Peyer's patch (tissue), 4 donors: ENCODE measurements at regions not wholly inside any gene's neighbourhood (a gene's known extent, or its start where the extent isn't known, plus 50 kb on each side); places are given as distances from the start of the nearest gene placed in this dataset.

Source experiments
- DNase-seq, 3 donors: peaks; one replicate each; pipeline ENCODE4 v3.0.0-alpha.2; 2017 to 2019
- H3K27ac ChIP-seq, 4 donors: fragments of 200-600 bp; sonication (generic); one replicate each; pipeline ENCODE4 v1.5.1; 2016 to 2019
- H3K27me3 ChIP-seq, 2 donors: fragments of 200-600 bp; sonication (generic); one replicate each; pipeline ENCODE4 v1.5.1; 2019
- H3K36me3 ChIP-seq, 3 donors: fragments of 200-600 bp; sonication (generic); one replicate each; pipeline ENCODE4 v1.5.1; 2016 to 2019
- H3K4me1 ChIP-seq, 4 donors: fragments of 200-600 bp; sonication (generic); one replicate each; pipeline ENCODE4 v1.5.1; 2016 to 2019
- H3K4me3 ChIP-seq, 4 donors: fragments of 200-600 bp; sonication (generic); 1 replicate in 3 of 4; 2 replicates in 1 of 4; pipeline ENCODE4 v1.5.1; 2016 to 2019; ENCODE audit warnings: mild to moderate bottlenecking in 1 of 4
- H3K9me3 ChIP-seq, 4 donors: fragments of 200-600 bp; sonication (generic); one replicate each; pipeline ENCODE4 v1.5.1; 2016 to 2019; ENCODE audit warnings: mild to moderate bottlenecking in 1 of 4
- CTCF ChIP-seq, 6 experiments: fragments of 450-650 bp in 4 of 6; fragments of 200-600 bp in 2 of 6; sonication (generic) in 1 of 6; IDR thresholded peaks; one replicate each; pipeline ENCODE4 v1.5.1; 2017 to 2019; ENCODE audit warnings: antibody characterized with exemption in 6 of 6, mild to moderate bottlenecking in 3 of 6, moderate library complexity in 1 of 6
- POLR2A ChIP-seq, 2 donors: fragments of 450-650 bp; IDR thresholded peaks; one replicate each; pipeline ENCODE4 v1.5.1; 2017; ENCODE audit warnings: antibody characterized with exemption in 2 of 2, mild to moderate bottlenecking in 2 of 2, moderate library complexity in 2 of 2

- H3K27me3 ChIP-seq = no peaks in the 10 kb centered on the region
- TF ChIP-seq POLR2A (IDR thresholded peaks at IDR 0.05) (no peak), CTCF (IDR thresholded peaks at IDR 0.05) (no peak)
- no peak overlapping the region for H3K27ac ChIP-seq
- no peaks in the 10 kb centered on the region for H3K4me1 ChIP-seq
- H3K9me3 ChIP-seq = no peaks in the 10 kb centered on the region
- no peak overlapping the region for H3K4me3 ChIP-seq
- H3K36me3 ChIP-seq = no peaks in the 10 kb centered on the region
- no peak for DNase-seq
These were observed 1038.0 kb upstream of the ATXN8OS start for GRCh38 chr13:69069554-69070133.

DNA sequence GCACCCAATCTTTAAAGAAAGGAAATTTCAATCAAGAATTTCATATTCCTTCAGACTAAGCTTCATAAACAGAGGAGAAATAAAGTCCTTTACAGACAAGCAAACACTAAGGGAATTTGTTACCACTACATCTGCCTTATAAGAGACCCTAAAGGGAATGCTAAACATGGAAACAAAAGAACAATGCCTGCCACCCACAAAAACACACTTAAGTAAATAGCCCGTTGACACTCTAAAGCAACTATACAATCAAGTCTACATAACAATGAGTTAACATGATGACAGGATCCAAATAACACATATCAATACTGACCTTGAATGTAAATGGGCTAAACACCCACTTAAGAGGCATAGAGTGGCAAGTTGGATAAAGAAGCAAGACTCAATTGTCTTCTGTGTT, 1056.9 kb upstream of the ATXN8OS start:
- Histone ChIP-seq H3K27me3 (no peaks in the 10 kb centered on the region), H3K36me3 (no peaks in the 10 kb centered on the region), H3K9me3 (no peaks in the 10 kb centered on the region), H3K4me3 (no peak overlapping the region), H3K27ac (no peak overlapping the region), H3K4me1 (no peaks in the 10 kb centered on the region)
- no peak for DNase-seq
- TF ChIP-seq CTCF (IDR thresholded peaks at IDR 0.05) (no peak), POLR2A (IDR thresholded peaks at IDR 0.05) (no peak)

DNA sequence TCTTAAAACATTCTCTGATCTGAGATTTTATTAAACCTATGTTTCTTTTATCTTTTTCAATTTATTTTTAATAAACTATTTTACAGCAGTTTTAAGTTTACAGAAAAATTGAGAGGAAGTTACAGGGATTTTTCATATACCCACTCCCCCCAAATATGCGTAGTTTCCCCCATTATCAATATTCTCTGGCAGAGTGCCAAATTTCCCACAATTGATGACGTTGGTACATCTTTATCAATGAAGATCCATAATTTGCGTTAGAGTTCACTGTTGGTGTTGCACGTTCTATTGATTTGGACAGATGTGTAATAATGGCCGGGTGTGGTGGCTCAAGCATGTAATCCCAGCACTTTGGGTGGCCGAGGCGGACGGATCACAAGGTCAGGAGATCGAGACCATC, 1063.0 kb upstream of the ATXN8OS start:
- TF ChIP-seq POLR2A (IDR thresholded peaks at IDR 0.05) (no peak), CTCF (IDR thresholded peaks at IDR 0.05) (no peak)
- Histone ChIP-seq H3K36me3 (no peaks in the 10 kb centered on the region), H3K9me3 (no peaks in the 10 kb centered on the region), H3K4me3 (no peak overlapping the region), H3K27ac (no peak overlapping the region), H3K4me1 (no peaks in the 10 kb centered on the region), H3K27me3 (no peaks in the 10 kb centered on the region)
- DNase-seq = no peak

GRCh38 chr13:69040898-69041297, 1066.7 kb upstream of the ATXN8OS start:
- Histone ChIP-seq H3K4me3 (no peak overlapping the region), H3K27ac (no peak overlapping the region), H3K36me3 (no peaks in the 10 kb centered on the region), H3K27me3 (no peaks in the 10 kb centered on the region), H3K9me3 (no peaks in the 10 kb centered on the region), H3K4me1 (no peaks in the 10 kb centered on the region)
- TF ChIP-seq POLR2A (IDR thresholded peaks at IDR 0.05) = no peak
- no peak for TF ChIP-seq CTCF (IDR thresholded peaks at IDR 0.05)
- no peak for DNase-seq

- H3K9me3 ChIP-seq = no peaks in the 10 kb centered on the region
- no peak for DNase-seq
- no peaks in the 10 kb centered on the region for H3K27me3 ChIP-seq
- TF ChIP-seq POLR2A (IDR thresholded peaks at IDR 0.05) = no peak
- TF ChIP-seq CTCF (IDR thresholded peaks at IDR 0.05) = no peak
- no peaks in the 10 kb centered on the region for H3K36me3 ChIP-seq
- H3K4me3 ChIP-seq = no peak overlapping the region
- no peaks in the 10 kb centered on the region for H3K4me1 ChIP-seq
- H3K27ac ChIP-seq = no peak overlapping the region
These were observed 1071.9 kb upstream of the ATXN8OS start for GRCh38 chr13:69035771-69036170.

DNA sequence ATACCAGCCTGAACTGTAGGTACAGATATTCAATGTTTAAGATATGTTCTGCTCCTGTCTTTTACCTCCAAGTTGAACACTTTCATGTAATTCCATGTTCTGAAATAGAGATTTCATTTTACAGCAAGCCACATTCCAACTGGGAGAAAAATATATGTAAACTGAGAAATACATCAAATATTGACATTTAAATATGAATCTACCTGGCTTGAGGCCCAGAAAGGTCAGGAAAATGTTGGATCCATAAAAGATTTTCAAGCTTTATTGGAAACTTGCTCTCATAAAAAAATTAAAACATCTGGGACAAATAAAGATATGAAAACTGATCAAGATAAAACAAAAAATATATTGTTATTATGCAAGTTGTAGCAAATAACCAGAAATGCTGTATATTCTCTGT, 1078.7 kb upstream of the ATXN8OS start:
- DNase-seq = no peak
- Histone ChIP-seq H3K4me1 (no peaks in the 10 kb centered on the region), H3K27me3 (no peaks in the 10 kb centered on the region), H3K36me3 (no peaks in the 10 kb centered on the region), H3K4me3 (no peak overlapping the region), H3K9me3 (no peaks in the 10 kb centered on the region), H3K27ac (no peak overlapping the region)
- TF ChIP-seq CTCF (IDR thresholded peaks at IDR 0.05) = no peak
- no peak for TF ChIP-seq POLR2A (IDR thresholded peaks at IDR 0.05)
